PFSK-1 (cell line): ENCODE measurements at regions not wholly inside any gene's neighbourhood (a gene's known extent, or its start where the extent isn't known, plus 50 kb on each side); places are given as distances from the start of the nearest gene placed in this dataset.

ENCODE experiments used
- POLR2AphosphoS5 ChIP-seq: IDR thresholded peaks from 2 replicates; pipeline ENCODE4 v1.6.1; 2012; ENCODE audit warnings: low read depth, mild to moderate bottlenecking, control low read depth, low read length, moderate library complexity
- SIN3A ChIP-seq: IDR thresholded peaks from 2 replicates; pipeline ENCODE4 v1.6.1; 2012; ENCODE audit warnings: mild to moderate bottlenecking, low read length, moderate library complexity, borderline replicate concordance; ENCODE audit not compliant: insufficient read depth

- TF ChIP-seq POLR2AphosphoS5 (no peak), SIN3A (no peak)
These were observed 392.2 kb downstream of the CCDC85A start for GRCh38 chr2:56576001-56576400.
